KMS-11 (cell line): ENCODE measurements at regions not wholly inside any gene's neighbourhood (a gene's known extent, or its start where the extent isn't known, plus 50 kb on each side); places are given as distances from the start of the nearest gene placed in this dataset.

Experiments
- H2AFZ ChIP-seq: fragments of 200-600 bp; sonication (generic); 2 replicates; pipeline ENCODE4 v1.6.1; 2016; ENCODE audit warnings: antibody characterized with exemption, mixed run types, low read depth
- H3K27ac ChIP-seq: fragments of 200-600 bp; sonication (generic); 2 replicates; pipeline ENCODE4 v1.6.1; 2016; ENCODE audit warnings: mild to moderate bottlenecking, mixed run types
- H3K27me3 ChIP-seq: fragments of 200-600 bp; sonication (generic); 2 replicates; pipeline ENCODE4 v1.6.1; 2017; ENCODE audit warnings: mild to moderate bottlenecking, low read depth, mixed run types, moderate library complexity; ENCODE audit not compliant: insufficient read depth
- H3K36me3 ChIP-seq: fragments of 200-600 bp; sonication (generic); 2 replicates; pipeline ENCODE4 v1.6.1; 2017; ENCODE audit warnings: mild to moderate bottlenecking, mixed run types; ENCODE audit not compliant: insufficient read depth
- H3K4me1 ChIP-seq: fragments of 200-600 bp; sonication (generic); 2 replicates; pipeline ENCODE4 v1.6.1; 2016; ENCODE audit warnings: mild to moderate bottlenecking, low read depth, mixed run types; ENCODE audit not compliant: poor library complexity, severe bottlenecking
- H3K4me2 ChIP-seq: fragments of 200-600 bp; sonication (generic); 2 replicates; pipeline ENCODE4 v1.7.0; 2016; ENCODE audit warnings: mild to moderate bottlenecking, mixed run types
- H3K4me3 ChIP-seq: fragments of 200-600 bp; sonication (generic); IDR thresholded peaks from 2 replicates; pipeline ENCODE4 v1.6.1; 2017; ENCODE audit warnings: low read depth, low read length, mixed read lengths; ENCODE audit not compliant: insufficient read depth
- H3K79me2 ChIP-seq: fragments of 200-600 bp; sonication (generic); 2 replicates; pipeline ENCODE4 v1.6.1; 2016; ENCODE audit warnings: low read depth, mixed run types; ENCODE audit not compliant: insufficient read depth
- H3K9ac ChIP-seq: fragments of 200-600 bp; sonication (generic); 2 replicates; pipeline ENCODE4 v1.6.1; 2016; ENCODE audit warnings: mild to moderate bottlenecking, mixed run types
- H4K20me1 ChIP-seq: fragments of 200-600 bp; sonication (generic); 2 replicates; pipeline ENCODE4 v1.6.1; 2016; ENCODE audit warnings: mild to moderate bottlenecking, mixed run types; ENCODE audit not compliant: insufficient read depth
- TF ChIP-seq, protein P1 (sequence below): fragments of 200-600 bp; sonication (generic); conservative IDR thresholded peaks from 2 replicates; pipeline ENCODE4 v1.6.1; 2017; ENCODE audit warnings: low read depth, mild to moderate bottlenecking, antibody characterized with exemption, low read length, moderate library complexity, mixed read lengths

- TF ChIP-seq, protein P1, sequence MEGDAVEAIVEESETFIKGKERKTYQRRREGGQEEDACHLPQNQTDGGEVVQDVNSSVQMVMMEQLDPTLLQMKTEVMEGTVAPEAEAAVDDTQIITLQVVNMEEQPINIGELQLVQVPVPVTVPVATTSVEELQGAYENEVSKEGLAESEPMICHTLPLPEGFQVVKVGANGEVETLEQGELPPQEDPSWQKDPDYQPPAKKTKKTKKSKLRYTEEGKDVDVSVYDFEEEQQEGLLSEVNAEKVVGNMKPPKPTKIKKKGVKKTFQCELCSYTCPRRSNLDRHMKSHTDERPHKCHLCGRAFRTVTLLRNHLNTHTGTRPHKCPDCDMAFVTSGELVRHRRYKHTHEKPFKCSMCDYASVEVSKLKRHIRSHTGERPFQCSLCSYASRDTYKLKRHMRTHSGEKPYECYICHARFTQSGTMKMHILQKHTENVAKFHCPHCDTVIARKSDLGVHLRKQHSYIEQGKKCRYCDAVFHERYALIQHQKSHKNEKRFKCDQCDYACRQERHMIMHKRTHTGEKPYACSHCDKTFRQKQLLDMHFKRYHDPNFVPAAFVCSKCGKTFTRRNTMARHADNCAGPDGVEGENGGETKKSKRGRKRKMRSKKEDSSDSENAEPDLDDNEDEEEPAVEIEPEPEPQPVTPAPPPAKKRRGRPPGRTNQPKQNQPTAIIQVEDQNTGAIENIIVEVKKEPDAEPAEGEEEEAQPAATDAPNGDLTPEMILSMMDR, result no peak
- H3K27me3 ChIP-seq, result no peaks in the 10 kb centered on the region
- no peak overlapping the region for H3K9ac ChIP-seq
- H2AFZ ChIP-seq, result no peak overlapping the region
- no peak overlapping the region for H3K4me3 ChIP-seq
- no peak overlapping the region for H3K4me2 ChIP-seq
- H3K36me3 ChIP-seq, result no peaks in the 10 kb centered on the region
- no peaks in the 10 kb centered on the region for H3K4me1 ChIP-seq
- no peaks in the 10 kb centered on the region for H3K79me2 ChIP-seq
- no peak overlapping the region for H3K27ac ChIP-seq
- H4K20me1 ChIP-seq, result no peaks in the 10 kb centered on the region
Measured at GRCh38 chr2:78718473-78718872, 307.0 kb upstream of the REG3G start.

GRCh38 chr2:78721355-78722033 lies 304.0 kb upstream of the REG3G start:
- Histone ChIP-seq H2AFZ (no peak overlapping the region), H3K79me2 (no peaks in the 10 kb centered on the region), H3K36me3 (no peaks in the 10 kb centered on the region), H3K9ac (no peak overlapping the region), H3K27ac (no peak overlapping the region), H3K27me3 (no peaks in the 10 kb centered on the region), H3K4me3 (no peak overlapping the region), H3K4me2 (no peak overlapping the region), H4K20me1 (no peaks in the 10 kb centered on the region), H3K4me1 (no peaks in the 10 kb centered on the region)
- TF ChIP-seq, protein P1, result no peak

- Histone ChIP-seq H3K4me2 (no peak overlapping the region), H3K9ac (no peak overlapping the region), H3K27me3 (no peaks in the 10 kb centered on the region), H4K20me1 (no peaks in the 10 kb centered on the region), H3K27ac (no peak overlapping the region), H3K36me3 (no peaks in the 10 kb centered on the region), H3K79me2 (no peaks in the 10 kb centered on the region), H3K4me1 (no peaks in the 10 kb centered on the region), H2AFZ (no peak overlapping the region), H3K4me3 (no peak overlapping the region)
- TF ChIP-seq, protein P1, result no peak
Measured at GRCh38 chr2:78734221-78734620, 291.3 kb upstream of the REG3G start.

- H3K36me3 ChIP-seq, result no peaks in the 10 kb centered on the region
- H4K20me1 ChIP-seq, result no peaks in the 10 kb centered on the region
Measured at GRCh38 chr2:78739282-78739681, 286.2 kb upstream of the REG3G start.

More at GRCh38 chr2:78739282-78739681, 286.2 kb upstream of the REG3G start:
- Histone ChIP-seq H3K4me3 (no peak overlapping the region), H3K79me2 (no peaks in the 10 kb centered on the region), H3K4me2 (no peak overlapping the region), H3K9ac (no peak overlapping the region), H2AFZ (no peak overlapping the region), H3K4me1 (no peaks in the 10 kb centered on the region), H3K27me3 (no peaks in the 10 kb centered on the region), H3K27ac (no peak overlapping the region)
- TF ChIP-seq, protein P1, result no peak
